Cardiac fibroblast (primary cell): ENCODE measurements at regions not wholly inside any gene's neighbourhood (a gene's known extent, or its start where the extent isn't known, plus 50 kb on each side); places are given as distances from the start of the nearest gene placed in this dataset.

Source experiments
- DNase-seq, 2 donors: peaks; one replicate each; pipeline versions ENCODE4 v3.0.0 to v3.0.0-alpha.2; 2010; ENCODE audit warnings: low read depth in 2 of 2
- H3K4me3 ChIP-seq, 2 donors: replicated peaks in 1 of 2; 1 replicate in 1 of 2; 2 replicates in 1 of 2; pipeline ENCODE4 v1.5.1; 2011; ENCODE audit warnings: low read depth in 2 of 2, low read length in 2 of 2, mild to moderate bottlenecking in 2 of 2, moderate library complexity in 1 of 2
- TF ChIP-seq, protein P1 (sequence below): IDR thresholded peaks from one replicate; pipeline ENCODE4 v1.5.1; 2011; ENCODE audit warnings: low read depth, mild to moderate bottlenecking, low read length, inconsistent platforms

- TF ChIP-seq, protein P1, sequence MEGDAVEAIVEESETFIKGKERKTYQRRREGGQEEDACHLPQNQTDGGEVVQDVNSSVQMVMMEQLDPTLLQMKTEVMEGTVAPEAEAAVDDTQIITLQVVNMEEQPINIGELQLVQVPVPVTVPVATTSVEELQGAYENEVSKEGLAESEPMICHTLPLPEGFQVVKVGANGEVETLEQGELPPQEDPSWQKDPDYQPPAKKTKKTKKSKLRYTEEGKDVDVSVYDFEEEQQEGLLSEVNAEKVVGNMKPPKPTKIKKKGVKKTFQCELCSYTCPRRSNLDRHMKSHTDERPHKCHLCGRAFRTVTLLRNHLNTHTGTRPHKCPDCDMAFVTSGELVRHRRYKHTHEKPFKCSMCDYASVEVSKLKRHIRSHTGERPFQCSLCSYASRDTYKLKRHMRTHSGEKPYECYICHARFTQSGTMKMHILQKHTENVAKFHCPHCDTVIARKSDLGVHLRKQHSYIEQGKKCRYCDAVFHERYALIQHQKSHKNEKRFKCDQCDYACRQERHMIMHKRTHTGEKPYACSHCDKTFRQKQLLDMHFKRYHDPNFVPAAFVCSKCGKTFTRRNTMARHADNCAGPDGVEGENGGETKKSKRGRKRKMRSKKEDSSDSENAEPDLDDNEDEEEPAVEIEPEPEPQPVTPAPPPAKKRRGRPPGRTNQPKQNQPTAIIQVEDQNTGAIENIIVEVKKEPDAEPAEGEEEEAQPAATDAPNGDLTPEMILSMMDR: no peak
- no peak for DNase-seq
- no peak overlapping the region for H3K4me3 ChIP-seq
Measured at GRCh38 chr5:29795096-29795652, 1398.3 kb upstream of the CDH6 start.

GRCh38 chr5:29794141-29794787, 1399.2 kb upstream of the CDH6 start:
- TF ChIP-seq, protein P1: no peak
- H3K4me3 ChIP-seq: no peak overlapping the region
- no peak for DNase-seq

DNA sequence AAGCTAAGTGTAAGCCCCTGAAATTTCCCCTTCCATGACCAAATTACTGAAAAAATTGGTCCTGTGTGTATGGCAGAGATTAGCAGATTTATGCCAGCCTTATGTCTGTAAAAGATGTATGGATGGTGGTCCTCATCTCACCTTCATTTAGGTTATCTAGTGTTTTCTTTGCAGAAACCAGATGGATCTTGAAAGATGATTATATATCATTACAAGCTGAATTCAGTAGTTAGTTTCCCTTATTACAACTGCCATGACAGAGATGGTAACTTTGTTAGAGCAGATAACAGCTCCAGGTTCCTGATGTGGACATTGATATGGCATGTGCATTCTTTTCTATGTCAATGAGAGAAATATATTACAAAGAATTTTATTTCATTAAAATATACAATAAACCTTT, 1403.2 kb upstream of the CDH6 start:
- no peak overlapping the region for H3K4me3 ChIP-seq
- TF ChIP-seq, protein P1: no peak
- no peak for DNase-seq

DNA sequence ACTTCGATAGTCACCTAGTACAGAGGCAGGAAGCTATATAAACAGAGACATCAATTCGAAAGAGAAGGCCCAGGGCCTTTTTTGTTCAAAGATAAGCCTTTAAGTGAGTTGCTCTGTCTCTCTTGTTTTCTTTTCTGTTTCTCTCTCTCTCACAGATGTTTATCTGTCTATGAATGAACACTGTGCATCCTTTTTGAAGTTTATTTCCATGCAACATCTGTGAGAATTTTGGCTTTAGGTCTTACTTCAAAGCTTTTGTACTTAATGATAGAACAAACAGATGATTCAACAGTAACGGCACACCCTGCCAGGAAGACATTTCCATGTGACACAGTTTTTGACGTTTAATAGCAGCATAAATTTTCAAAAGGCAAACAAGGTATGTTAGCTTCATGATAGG, 1413.1 kb upstream of the CDH6 start:
- no peak overlapping the region for H3K4me3 ChIP-seq
- TF ChIP-seq, protein P1: no peak
- DNase-seq: no peak

DNA sequence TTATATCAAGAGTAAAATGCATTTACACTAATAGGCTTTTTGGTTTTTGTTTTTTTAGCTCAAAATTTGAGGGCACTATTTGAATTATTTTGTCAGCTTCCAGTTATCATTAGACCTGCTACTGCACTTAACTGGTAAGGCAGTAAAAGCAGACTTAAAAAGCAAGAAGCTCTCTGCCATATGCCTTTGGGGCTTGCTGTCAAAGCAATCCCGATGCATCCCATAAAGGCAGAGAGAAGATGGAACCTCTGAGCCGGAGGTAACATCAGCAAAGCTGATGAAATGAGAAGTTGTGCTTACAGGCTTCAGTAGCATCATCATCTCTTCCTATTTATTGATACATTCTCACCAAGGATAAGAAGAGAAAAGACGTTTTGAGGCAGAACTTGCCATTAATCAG, 1414.3 kb upstream of the CDH6 start:
- H3K4me3 ChIP-seq: no peak overlapping the region
- no peak for DNase-seq
- TF ChIP-seq, protein P1: no peak

DNA sequence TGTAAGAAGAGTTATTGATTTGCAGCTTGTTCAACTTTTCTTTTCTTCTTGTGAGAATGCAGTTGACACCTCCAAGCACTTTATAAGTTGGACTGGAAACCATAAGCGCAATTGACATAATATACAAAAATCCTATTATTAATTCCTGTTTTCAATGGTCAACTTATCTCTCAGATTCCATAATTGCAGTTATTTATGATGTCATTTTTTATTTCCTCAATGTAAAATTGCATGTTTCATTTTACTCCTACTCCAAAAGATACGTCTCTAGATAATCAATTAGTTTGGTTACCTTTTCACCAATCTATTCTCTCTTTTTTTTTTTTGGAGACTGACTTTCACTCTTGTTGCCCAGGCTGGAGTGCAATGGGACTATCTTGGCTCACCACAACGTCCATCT, 1416.1 kb upstream of the CDH6 start:
- TF ChIP-seq, protein P1: no peak
- H3K4me3 ChIP-seq: no peak overlapping the region
- DNase-seq: no peak

GRCh38 chr5:29770936-29771335, 1422.5 kb upstream of the CDH6 start:
- DNase-seq: no peak
- no peak overlapping the region for H3K4me3 ChIP-seq
- TF ChIP-seq, protein P1: no peak
